Ascending aorta (tissue), 2 donors: ENCODE measurements at regions not wholly inside any gene's neighbourhood (a gene's known extent, or its start where the extent isn't known, plus 50 kb on each side); places are given as distances from the start of the nearest gene placed in this dataset.

Source experiments
- DNase-seq, 2 donors: peaks; one replicate each; pipeline ENCODE4 v3.0.0-alpha.2; 2019; ENCODE audit warnings: low spot score in 2 of 2
- H3K27ac ChIP-seq, 2 donors: fragments of 200-600 bp; sonication (generic); one replicate each; pipeline ENCODE4 v1.5.1; 2016 to 2017; ENCODE audit warnings: mild to moderate bottlenecking in 1 of 2
- H3K27me3 ChIP-seq: fragments of 200-600 bp; sonication (generic); one replicate; pipeline ENCODE4 v1.5.1; 2017
- H3K36me3 ChIP-seq, 2 donors: fragments of 200-600 bp; sonication (generic); one replicate each; pipeline ENCODE4 v1.5.1; 2016
- H3K4me1 ChIP-seq, 2 donors: fragments of 200-600 bp; sonication (generic); one replicate each; pipeline ENCODE4 v1.5.1; 2016 to 2017; ENCODE audit warnings: mild to moderate bottlenecking in 1 of 2
- H3K4me3 ChIP-seq, 2 donors: fragments of 200-600 bp; sonication (generic); one replicate each; pipeline ENCODE4 v1.5.1; 2016 to 2017; ENCODE audit warnings: mild to moderate bottlenecking in 1 of 2
- H3K9me3 ChIP-seq, 2 donors: fragments of 200-600 bp; sonication (generic); one replicate each; pipeline ENCODE4 v1.5.1; 2016
- intact Hi-C: fragments of 100-400 bp; cut with DNase I; formaldehyde crosslinking; loops from one replicate; pipeline ENCODE4 v1.15.1; 2023
- TF ChIP-seq, protein P1 (sequence below), 3 experiments: fragments of 200-600 bp in 2 of 3; fragments of 450-650 bp in 1 of 3; sonication (generic) in 2 of 3; IDR thresholded peaks; one replicate each; pipeline ENCODE4 v1.5.1; 2016 to 2019; ENCODE audit warnings: antibody characterized with exemption in 3 of 3, mild to moderate bottlenecking in 1 of 3, moderate library complexity in 1 of 3

DNA sequence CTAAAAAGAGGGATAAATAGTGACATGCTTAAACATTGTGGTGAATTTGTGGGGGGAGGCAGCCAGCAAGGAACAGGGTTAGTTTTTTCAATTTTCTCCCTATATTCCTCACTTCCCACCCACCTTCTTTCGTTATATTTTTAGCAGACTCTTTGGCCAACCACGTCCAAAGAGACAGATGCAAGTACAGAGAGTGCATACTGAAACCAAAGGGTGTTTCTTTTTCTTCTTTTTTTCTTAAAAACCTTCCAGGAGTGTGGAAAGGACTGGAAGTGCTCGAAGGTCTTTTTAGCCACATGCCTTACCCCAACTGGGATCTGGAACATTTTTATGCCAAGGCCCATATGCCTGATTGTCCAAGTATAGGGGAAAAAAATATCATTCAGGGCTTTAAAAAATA, 59.0 kb downstream of the TNP1 start:
- intact Hi-C loops, result no loop called here
- Histone ChIP-seq H3K36me3 (no peaks in the 10 kb centered on the region), H3K4me1 (peaks cover 3 to 24% of the 10 kb centered on the region in 2 donors), H3K9me3 (no peaks in the 10 kb centered on the region), H3K4me3 (no peak overlapping the region), H3K27me3 (no peaks in the 10 kb centered on the region), H3K27ac (peak overlapping the region; percentile 85 to 86)
- DNase-seq, result no peak
- TF ChIP-seq, protein P1, sequence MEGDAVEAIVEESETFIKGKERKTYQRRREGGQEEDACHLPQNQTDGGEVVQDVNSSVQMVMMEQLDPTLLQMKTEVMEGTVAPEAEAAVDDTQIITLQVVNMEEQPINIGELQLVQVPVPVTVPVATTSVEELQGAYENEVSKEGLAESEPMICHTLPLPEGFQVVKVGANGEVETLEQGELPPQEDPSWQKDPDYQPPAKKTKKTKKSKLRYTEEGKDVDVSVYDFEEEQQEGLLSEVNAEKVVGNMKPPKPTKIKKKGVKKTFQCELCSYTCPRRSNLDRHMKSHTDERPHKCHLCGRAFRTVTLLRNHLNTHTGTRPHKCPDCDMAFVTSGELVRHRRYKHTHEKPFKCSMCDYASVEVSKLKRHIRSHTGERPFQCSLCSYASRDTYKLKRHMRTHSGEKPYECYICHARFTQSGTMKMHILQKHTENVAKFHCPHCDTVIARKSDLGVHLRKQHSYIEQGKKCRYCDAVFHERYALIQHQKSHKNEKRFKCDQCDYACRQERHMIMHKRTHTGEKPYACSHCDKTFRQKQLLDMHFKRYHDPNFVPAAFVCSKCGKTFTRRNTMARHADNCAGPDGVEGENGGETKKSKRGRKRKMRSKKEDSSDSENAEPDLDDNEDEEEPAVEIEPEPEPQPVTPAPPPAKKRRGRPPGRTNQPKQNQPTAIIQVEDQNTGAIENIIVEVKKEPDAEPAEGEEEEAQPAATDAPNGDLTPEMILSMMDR (IDR thresholded peaks at IDR 0.05), result no peak

DNA sequence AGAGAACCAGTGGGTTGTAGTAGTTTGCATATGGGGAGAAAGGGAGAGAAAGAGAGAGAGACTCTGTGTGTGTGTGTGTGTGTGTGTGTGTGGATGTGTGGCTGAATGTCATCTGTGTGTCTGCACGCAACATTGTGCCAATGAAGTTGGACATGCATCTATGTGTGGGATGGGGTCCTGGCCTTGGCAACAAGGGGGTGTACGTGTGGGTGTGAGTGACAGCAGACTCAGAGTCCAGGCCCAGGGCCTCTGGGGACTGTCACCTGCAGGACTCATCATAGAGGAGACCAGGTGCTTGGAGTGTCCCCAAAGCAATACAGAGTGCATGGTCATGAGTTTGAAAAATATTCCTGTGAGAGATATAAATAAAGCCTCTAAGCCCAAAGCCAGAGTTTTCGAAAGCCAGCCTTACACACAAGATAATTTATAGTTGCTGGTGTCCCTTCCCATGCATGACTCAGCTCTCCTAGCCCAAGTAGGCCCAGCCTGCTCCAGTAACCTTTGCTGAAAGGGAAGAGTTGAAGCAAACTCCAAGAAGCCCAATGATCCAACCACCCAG, 59.9 kb downstream of the TNP1 start:
- intact Hi-C loops, result loop anchor here (10.0 kb wide), 1 partner anchor 245 kb away; no protein-coding TSS in a partner anchor

DNA sequence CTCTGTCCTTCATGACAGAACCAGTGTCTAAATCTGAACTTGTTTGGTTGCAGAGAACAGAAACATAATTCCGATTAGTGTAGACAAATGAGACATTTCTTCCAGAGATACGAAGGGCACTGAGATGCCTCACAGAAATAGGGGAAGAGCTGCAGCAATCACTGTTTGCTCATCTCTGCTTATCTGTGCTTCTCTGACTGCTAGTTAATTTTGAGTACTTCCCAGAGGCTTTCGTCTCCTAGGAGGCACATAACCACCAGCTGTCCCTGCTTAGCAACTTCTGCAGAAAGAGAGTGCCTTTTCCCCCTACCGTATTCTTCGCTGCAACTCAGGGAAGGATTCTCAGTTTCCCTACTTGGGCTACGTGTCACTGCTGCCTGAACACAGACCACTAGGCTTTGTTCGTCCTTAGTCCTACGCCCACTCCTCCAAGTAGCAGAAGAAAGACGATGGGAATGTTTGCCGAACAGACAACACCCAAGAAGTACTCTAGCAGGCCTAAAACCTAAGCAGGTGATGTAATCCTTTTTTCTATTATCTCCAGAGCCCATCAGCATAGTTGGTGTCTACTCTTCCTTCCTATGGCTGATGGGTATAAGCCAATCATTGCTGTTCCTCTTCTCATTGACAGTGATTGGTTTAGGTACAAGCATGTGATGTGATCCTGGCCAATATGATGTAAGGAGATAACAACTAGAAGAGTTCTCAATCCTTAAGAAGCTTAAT, 63.6 kb downstream of the TNP1 start:
- Histone ChIP-seq H3K9me3 (no peaks in the 10 kb centered on the region), H3K27me3 (no peaks in the 10 kb centered on the region), H3K4me1 (peaks cover 11 to 38% of the 10 kb centered on the region in 2 donors), H3K27ac (peak overlapping the region; percentile 23 to 43), H3K36me3 (no peaks in the 10 kb centered on the region), H3K4me3 (no peak overlapping the region)
- TF ChIP-seq, protein P1 (IDR thresholded peaks at IDR 0.05), result no peak
- DNase-seq, result no peak
- intact Hi-C loops, result loop anchor here (10.0 kb wide), 1 partner anchor 241 kb away; no protein-coding TSS in a partner anchor

More for the DNA sequence above, 59.9 kb downstream of the TNP1 start:
- peak in 1 of 2 donors; percentile 80 for DNase-seq
- TF ChIP-seq, protein P1 (IDR thresholded peaks at IDR 0.05), result no peak
- Histone ChIP-seq H3K4me3 (no peak overlapping the region), H3K9me3 (no peaks in the 10 kb centered on the region), H3K27ac (peak overlapping the region; percentile 85 to 86), H3K4me1 (peaks cover 3 to 28% of the 10 kb centered on the region in 2 donors), H3K27me3 (no peaks in the 10 kb centered on the region), H3K36me3 (no peaks in the 10 kb centered on the region)

DNA sequence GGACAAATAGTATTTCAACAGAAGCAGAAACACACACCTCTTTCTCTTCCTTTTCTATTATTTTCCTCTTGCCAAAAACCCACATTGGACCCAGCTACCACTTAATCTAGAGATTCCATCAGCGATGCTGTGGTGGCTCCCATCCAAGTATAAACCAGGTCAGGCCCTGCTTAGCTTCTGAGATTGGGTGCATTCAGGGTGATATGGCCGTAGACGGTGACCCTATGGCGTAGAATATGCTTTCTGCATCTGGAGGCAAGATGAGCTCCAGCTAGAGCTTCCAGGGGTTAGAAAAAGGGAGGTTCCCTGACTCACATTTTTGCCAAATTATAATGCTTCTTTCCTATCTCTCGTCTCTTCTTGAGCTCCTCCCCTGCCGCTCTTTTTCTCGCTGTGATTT, 66.5 kb downstream of the TNP1 start:
- TF ChIP-seq, protein P1 (IDR thresholded peaks at IDR 0.05), result no peak
- no peak overlapping the region for H3K4me3 ChIP-seq
- intact Hi-C loops, result loop anchor here (2.0 to 10.0 kb wide), 3 partner anchors 34 to 239 kb away; no protein-coding TSS in a partner anchor
- no peaks in the 10 kb centered on the region for H3K36me3 ChIP-seq
- no peaks in the 10 kb centered on the region for H3K9me3 ChIP-seq
- DNase-seq, result no peak
- H3K27me3 ChIP-seq, result no peaks in the 10 kb centered on the region
- H3K27ac ChIP-seq, result peak overlapping the region; percentile 90 to 93
- H3K4me1 ChIP-seq, result peaks cover 11 to 28% of the 10 kb centered on the region in 2 donors

DNA sequence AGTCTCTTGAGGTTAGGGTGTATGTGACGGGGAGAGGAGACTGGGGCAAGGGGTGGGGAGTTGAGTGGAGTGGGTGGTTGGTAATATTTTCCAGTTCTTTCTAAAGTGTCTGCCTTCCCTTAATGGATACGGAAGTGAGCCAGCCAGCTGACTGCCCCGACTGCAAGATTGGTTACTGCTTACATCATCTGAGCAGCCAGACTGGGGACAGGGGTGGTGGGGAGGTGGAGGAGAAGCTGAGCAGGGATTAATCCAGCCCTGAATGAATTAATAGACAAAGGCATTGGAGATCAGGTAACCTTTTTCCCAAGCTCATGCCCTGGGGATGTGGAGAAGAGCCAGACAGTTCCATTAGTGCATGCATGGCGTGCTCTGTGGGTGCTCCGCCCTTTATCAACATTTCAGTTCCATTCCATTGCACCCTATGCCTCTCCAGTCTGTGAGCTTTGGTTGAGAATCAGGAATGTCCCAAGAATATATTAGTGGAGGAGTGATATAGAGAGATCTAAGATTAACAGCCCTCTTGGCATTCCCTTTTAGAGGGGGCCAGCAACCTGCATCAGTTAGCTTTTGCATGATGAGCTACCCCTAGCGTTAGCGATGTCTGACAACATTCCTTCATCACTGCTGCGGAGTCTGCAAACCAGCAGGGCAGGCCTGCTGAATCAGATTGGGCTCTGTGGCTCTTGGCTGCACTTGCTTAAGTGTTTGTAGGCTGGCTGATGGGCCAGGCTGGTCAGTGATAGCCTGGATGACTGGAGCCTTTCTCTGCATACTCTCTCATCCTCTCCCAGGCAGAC, 67.4 kb downstream of the TNP1 start:
- Histone ChIP-seq H3K4me1 (peaks cover 11 to 28% of the 10 kb centered on the region in 2 donors), H3K9me3 (no peaks in the 10 kb centered on the region), H3K4me3 (no peak overlapping the region), H3K27me3 (no peaks in the 10 kb centered on the region), H3K27ac (peak overlapping the region; percentile 90 to 93), H3K36me3 (no peaks in the 10 kb centered on the region)
- DNase-seq, result peak; percentile 73 to 94
- intact Hi-C loops, result loop anchor here (1.0 to 10.0 kb wide), 4 partner anchors 17 to 238 kb away; no protein-coding TSS in a partner anchor
- TF ChIP-seq, protein P1 (IDR thresholded peaks at IDR 0.05), result peak in 2 of 3 experiments; percentile 18 to 25
